ENCODE measurements at regions not wholly inside any gene's neighbourhood (a gene's known extent, or its start where the extent isn't known, plus 50 kb on each side); places are given as distances from the start of the nearest gene placed in this dataset.

DNA sequence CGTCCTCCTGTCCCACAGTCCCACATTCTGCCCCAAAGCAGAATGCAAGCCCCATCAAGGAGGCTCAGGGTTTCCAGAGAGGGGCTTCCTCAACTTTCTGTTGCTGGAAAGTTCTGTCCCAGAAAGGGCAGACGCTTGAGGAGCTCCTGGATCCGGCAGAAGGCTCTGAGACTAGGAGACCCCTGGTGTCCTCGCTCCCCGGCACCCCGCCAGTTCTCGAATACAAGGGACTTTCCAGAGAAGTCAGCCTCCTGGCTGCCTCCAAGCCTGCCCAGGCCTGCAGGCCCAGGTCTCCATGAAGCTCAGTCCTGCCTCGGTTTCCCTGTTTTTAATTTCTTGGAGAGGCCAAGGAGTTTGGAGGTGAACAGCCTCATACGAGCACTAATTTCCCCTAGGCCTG is 150.4 kb downstream of the CEBPB start:
- Histone ChIP-seq H3K79me2 (no peaks in the 10 kb centered on the region), H3K4me2 (ENCODE audit: low read length) (no peak overlapping the region), H3K27ac (no peak overlapping the region), H3K27me3 (ENCODE audit: control insufficient read depth, insufficient read depth, low read length) (no peaks in the 10 kb centered on the region), H3K9me3 (ENCODE audit: control insufficient read depth, low read length) (no peaks in the 10 kb centered on the region), H3K4me1 (no peaks in the 10 kb centered on the region), H3K9ac (no peak overlapping the region), H3K4me3 (ENCODE audit: low read depth, low read length) (no peak overlapping the region), H3K36me3 (ENCODE audit: control insufficient read depth, insufficient read depth, low read length) (no peaks in the 10 kb centered on the region), H2AFZ (no peak overlapping the region)
- TF ChIP-seq, protein P1, sequence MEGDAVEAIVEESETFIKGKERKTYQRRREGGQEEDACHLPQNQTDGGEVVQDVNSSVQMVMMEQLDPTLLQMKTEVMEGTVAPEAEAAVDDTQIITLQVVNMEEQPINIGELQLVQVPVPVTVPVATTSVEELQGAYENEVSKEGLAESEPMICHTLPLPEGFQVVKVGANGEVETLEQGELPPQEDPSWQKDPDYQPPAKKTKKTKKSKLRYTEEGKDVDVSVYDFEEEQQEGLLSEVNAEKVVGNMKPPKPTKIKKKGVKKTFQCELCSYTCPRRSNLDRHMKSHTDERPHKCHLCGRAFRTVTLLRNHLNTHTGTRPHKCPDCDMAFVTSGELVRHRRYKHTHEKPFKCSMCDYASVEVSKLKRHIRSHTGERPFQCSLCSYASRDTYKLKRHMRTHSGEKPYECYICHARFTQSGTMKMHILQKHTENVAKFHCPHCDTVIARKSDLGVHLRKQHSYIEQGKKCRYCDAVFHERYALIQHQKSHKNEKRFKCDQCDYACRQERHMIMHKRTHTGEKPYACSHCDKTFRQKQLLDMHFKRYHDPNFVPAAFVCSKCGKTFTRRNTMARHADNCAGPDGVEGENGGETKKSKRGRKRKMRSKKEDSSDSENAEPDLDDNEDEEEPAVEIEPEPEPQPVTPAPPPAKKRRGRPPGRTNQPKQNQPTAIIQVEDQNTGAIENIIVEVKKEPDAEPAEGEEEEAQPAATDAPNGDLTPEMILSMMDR (IDR thresholded peaks at IDR 0.05) = no peak

DNA sequence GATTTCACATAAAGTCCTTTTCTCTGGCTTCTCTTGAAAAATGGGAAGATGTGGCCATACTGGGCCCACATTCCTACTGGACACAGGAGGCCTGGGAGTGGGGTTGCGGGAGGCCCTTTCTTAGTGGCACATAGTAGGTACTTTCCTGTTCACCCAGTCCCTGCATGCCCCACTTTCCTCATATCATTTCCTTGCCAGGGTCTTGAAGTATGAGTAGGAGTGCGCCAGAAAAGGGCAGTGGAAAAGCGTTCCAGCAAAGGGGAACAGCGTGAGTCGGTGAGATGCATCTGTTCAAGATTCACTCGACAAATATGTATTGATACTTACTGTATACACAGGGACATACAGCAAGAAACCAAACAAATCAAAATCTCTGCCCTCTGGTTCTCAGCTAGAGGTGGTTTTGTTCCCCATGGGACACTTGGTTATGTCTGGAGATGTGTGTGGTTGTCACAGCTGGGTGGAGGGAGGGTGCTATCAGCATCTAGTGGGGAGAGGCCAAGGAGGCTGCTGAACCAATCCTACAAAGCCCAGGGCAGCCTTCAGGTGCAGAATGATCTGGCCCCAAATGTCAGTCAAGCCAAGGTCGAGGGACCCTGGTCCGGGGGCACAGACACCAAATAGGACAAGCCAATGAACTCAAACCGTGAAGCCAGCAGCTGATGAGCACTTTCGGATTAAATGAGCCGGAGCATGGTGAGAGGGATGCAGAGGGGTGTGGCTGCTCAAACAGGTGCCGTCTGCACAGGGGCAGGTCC is 151.4 kb downstream of the CEBPB start:
- Histone ChIP-seq H3K4me1 (no peaks in the 10 kb centered on the region), H3K36me3 (ENCODE audit: control insufficient read depth, insufficient read depth, low read length) (no peaks in the 10 kb centered on the region), H3K9ac (no peak overlapping the region), H3K9me3 (ENCODE audit: control insufficient read depth, low read length) (no peaks in the 10 kb centered on the region), H3K4me3 (ENCODE audit: low read depth, low read length) (no peak overlapping the region), H3K4me2 (ENCODE audit: low read length) (no peak overlapping the region), H2AFZ (no peak overlapping the region), H3K79me2 (no peaks in the 10 kb centered on the region), H3K27me3 (ENCODE audit: control insufficient read depth, insufficient read depth, low read length) (no peaks in the 10 kb centered on the region), H3K27ac (no peak overlapping the region)
- TF ChIP-seq, protein P1 (IDR thresholded peaks at IDR 0.05) = no peak

DNA sequence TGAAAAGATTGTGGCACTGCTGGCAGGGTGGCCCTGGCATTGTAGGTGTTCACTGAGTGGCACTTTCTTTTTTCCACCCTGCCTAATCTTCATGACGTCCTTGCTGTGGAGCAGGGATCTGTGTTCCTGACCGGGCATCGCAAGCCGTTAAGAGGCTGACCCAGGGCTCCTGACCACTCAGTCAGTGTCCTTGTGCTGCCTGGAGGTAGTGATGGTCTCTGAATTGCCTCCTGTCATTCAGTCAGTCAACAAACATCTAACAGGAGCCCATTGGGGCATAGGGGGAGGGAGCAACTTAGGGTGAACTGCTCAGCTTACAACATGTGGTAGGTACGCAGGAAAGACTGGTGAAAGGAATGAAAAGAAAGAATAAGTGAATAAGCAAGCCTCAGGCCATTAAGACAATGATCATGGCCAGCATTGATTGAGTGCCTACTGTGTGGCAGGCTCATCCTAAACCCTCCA is 152.0 kb downstream of the CEBPB start:
- Histone ChIP-seq H3K4me2 (ENCODE audit: low read length) (no peak overlapping the region), H3K36me3 (ENCODE audit: control insufficient read depth, insufficient read depth, low read length) (no peaks in the 10 kb centered on the region), H3K79me2 (no peaks in the 10 kb centered on the region), H3K27ac (no peak overlapping the region), H3K9me3 (ENCODE audit: control insufficient read depth, low read length) (no peaks in the 10 kb centered on the region), H3K4me3 (ENCODE audit: low read depth, low read length) (no peak overlapping the region), H3K9ac (no peak overlapping the region), H3K4me1 (no peaks in the 10 kb centered on the region), H2AFZ (no peak overlapping the region), H3K27me3 (ENCODE audit: control insufficient read depth, insufficient read depth, low read length) (no peaks in the 10 kb centered on the region)
- TF ChIP-seq, protein P1 (IDR thresholded peaks at IDR 0.05) = no peak

DNA sequence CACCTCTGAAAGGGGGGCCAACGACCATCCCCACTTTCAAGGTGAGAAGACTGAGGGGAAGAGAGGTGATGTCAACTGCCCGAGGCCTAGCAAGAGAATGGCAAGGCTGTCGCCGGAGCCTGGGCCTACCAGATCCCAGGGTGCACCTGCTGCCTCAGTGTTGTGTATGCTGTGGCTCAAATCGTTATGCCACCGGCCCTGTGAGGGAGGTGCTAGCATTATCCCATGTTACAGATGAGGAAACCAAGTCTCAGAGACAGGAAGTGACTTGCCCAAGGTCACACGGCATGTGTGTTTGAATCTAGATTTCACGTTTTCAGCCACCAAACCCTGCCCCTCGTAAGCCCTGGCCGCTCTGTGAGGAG is 152.5 kb downstream of the CEBPB start:
- no peaks in the 10 kb centered on the region for H3K27me3 ChIP-seq (ENCODE audit: control insufficient read depth, insufficient read depth, low read length)
- no peak overlapping the region for H3K9ac ChIP-seq
- H3K27ac ChIP-seq = no peak overlapping the region
- H3K4me3 ChIP-seq (ENCODE audit: low read depth, low read length) = no peak overlapping the region
- TF ChIP-seq, protein P1 (IDR thresholded peaks at IDR 0.05) = no peak
- H3K36me3 ChIP-seq (ENCODE audit: control insufficient read depth, insufficient read depth, low read length) = no peaks in the 10 kb centered on the region
- no peaks in the 10 kb centered on the region for H3K9me3 ChIP-seq (ENCODE audit: control insufficient read depth, low read length)
- no peak overlapping the region for H2AFZ ChIP-seq
- H3K4me2 ChIP-seq (ENCODE audit: low read length) = no peak overlapping the region
- no peaks in the 10 kb centered on the region for H3K79me2 ChIP-seq
- H3K4me1 ChIP-seq = no peaks in the 10 kb centered on the region

All from parathyroid adenoma (tissue), 2 donors.